Liver (tissue), 8 donors: ENCODE measurements at regions not wholly inside any gene's neighbourhood (a gene's known extent, or its start where the extent isn't known, plus 50 kb on each side); places are given as distances from the start of the nearest gene placed in this dataset.

ENCODE experiments used
- DNase-seq: peaks from one replicate; pipeline ENCODE4 v3.0.0-alpha.2; 2017; ENCODE audit warnings: low spot score
- H3K27ac ChIP-seq, 2 donors: one replicate each; pipeline ENCODE4 v1.7.0; 2013; ENCODE audit warnings: inconsistent platforms in 2 of 2, low read length in 2 of 2, control low read depth in 1 of 2, low read depth in 1 of 2, mild to moderate bottlenecking in 1 of 2
- H3K27me3 ChIP-seq, 4 donors: one replicate each; pipeline versions ENCODE4 v1.6.1 to v1.7.0; 2013; ENCODE audit warnings: low read length in 3 of 4, inconsistent platforms in 1 of 4, mild to moderate bottlenecking in 1 of 4, moderate library complexity in 1 of 4; ENCODE audit not compliant: control insufficient read depth in 4 of 4, insufficient read depth in 4 of 4
- H3K36me3 ChIP-seq, 4 donors: one replicate each; pipeline versions ENCODE4 v1.6.1 to v1.7.0; 2013; ENCODE audit warnings: low read length in 3 of 4, mild to moderate bottlenecking in 3 of 4, low read depth in 1 of 4, moderate library complexity in 1 of 4; ENCODE audit not compliant: control insufficient read depth in 4 of 4, insufficient read depth in 3 of 4
- H3K4me1 ChIP-seq, 4 donors: one replicate each; pipeline versions ENCODE4 v1.6.1 to v1.7.0; 2013; ENCODE audit warnings: low read length in 3 of 4, mild to moderate bottlenecking in 3 of 4, moderate library complexity in 1 of 4; ENCODE audit not compliant: control insufficient read depth in 4 of 4, insufficient read depth in 4 of 4
- H3K4me3 ChIP-seq, 3 donors: one replicate each; pipeline versions ENCODE4 v1.6.1 to v1.7.0; 2013; ENCODE audit warnings: low read length in 3 of 3, control low read depth in 1 of 3, low read depth in 1 of 3, mild to moderate bottlenecking in 1 of 3
- H3K9ac ChIP-seq, 2 donors: one replicate each; pipeline ENCODE4 v1.7.0; 2013; ENCODE audit warnings: low read length in 2 of 2, mild to moderate bottlenecking in 2 of 2, moderate library complexity in 2 of 2, control low read depth in 1 of 2, low read depth in 1 of 2
- H3K9me3 ChIP-seq, 4 donors: one replicate each; pipeline versions ENCODE4 v1.6.1 to v1.7.0; 2013; ENCODE audit warnings: low read length in 3 of 4; ENCODE audit not compliant: control insufficient read depth in 4 of 4
- CTCF ChIP-seq: fragments of 150-350 bp; IDR thresholded peaks from 2 replicates; pipeline ENCODE4 v1.5.1; 2017; ENCODE audit warnings: improper control_type of control experiment, low read depth, low read length; ENCODE audit not compliant: missing input control
- EGR1 ChIP-seq, 2 donors: IDR thresholded peaks; 2 replicates each; pipeline ENCODE4 v1.6.1; 2016 to 2018; ENCODE audit warnings: antibody characterized with exemption in 2 of 2, low read depth in 2 of 2
- FOXA1 ChIP-seq: IDR thresholded peaks from 2 replicates; pipeline ENCODE4 v1.6.1; 2016; ENCODE audit warnings: antibody characterized with exemption
- FOXA2 ChIP-seq: IDR thresholded peaks from 2 replicates; pipeline ENCODE4 v1.6.1; 2016; ENCODE audit warnings: antibody characterized with exemption
- GABPA ChIP-seq, 2 donors: IDR thresholded peaks in 1 of 2; conservative IDR thresholded peaks in 1 of 2; 2 replicates each; pipeline ENCODE4 v1.6.1; 2016; ENCODE audit warnings: antibody characterized with exemption in 2 of 2, mild to moderate bottlenecking in 1 of 2, moderate library complexity in 1 of 2
- HNF4A ChIP-seq, 2 donors: conservative IDR thresholded peaks; 2 replicates each; pipeline ENCODE4 v1.6.1; 2016; ENCODE audit warnings: antibody characterized with exemption in 2 of 2, mild to moderate bottlenecking in 2 of 2
- HNF4G ChIP-seq: IDR thresholded peaks from 2 replicates; pipeline ENCODE4 v1.6.1; 2016; ENCODE audit warnings: antibody characterized with exemption
- JUND ChIP-seq, 2 donors: IDR thresholded peaks; 2 replicates each; pipeline ENCODE4 v1.6.1; 2016; ENCODE audit warnings: antibody characterized with exemption in 2 of 2
- MAX ChIP-seq: IDR thresholded peaks from 2 replicates; pipeline ENCODE4 v1.6.1; 2016; ENCODE audit warnings: antibody characterized with exemption
- NR2F2 ChIP-seq: IDR thresholded peaks from 2 replicates; pipeline ENCODE4 v1.6.1; 2016; ENCODE audit warnings: antibody characterized with exemption
- REST ChIP-seq: IDR thresholded peaks from 2 replicates; pipeline ENCODE4 v1.6.1; 2016; ENCODE audit warnings: antibody characterized with exemption, mild to moderate bottlenecking
- RXRA ChIP-seq, 2 donors: IDR thresholded peaks; 2 replicates each; pipeline ENCODE4 v1.6.1; 2017 to 2018; ENCODE audit warnings: antibody characterized with exemption in 2 of 2, mild to moderate bottlenecking in 1 of 2
- SP1 ChIP-seq: IDR thresholded peaks from 2 replicates; pipeline ENCODE4 v1.6.1; 2018; ENCODE audit warnings: antibody characterized with exemption, mild to moderate bottlenecking
- TAF1 ChIP-seq: conservative IDR thresholded peaks from 2 replicates; pipeline ENCODE4 v1.6.1; 2016; ENCODE audit warnings: antibody characterized with exemption, mild to moderate bottlenecking
- YY1 ChIP-seq: IDR thresholded peaks from 2 replicates; pipeline ENCODE4 v1.6.1; 2016; ENCODE audit warnings: antibody characterized with exemption, mild to moderate bottlenecking
- ZBTB33 ChIP-seq: IDR thresholded peaks from 2 replicates; pipeline ENCODE4 v1.6.1; 2016; ENCODE audit warnings: antibody characterized with exemption
- WGBS: extraction: QIAGEN DNeasy Blood & Tissue Kit; methylation state at CpG from one replicate; pipeline ENCODE4 v1.1.7; 2013; 5-methylcytosine and 5-hydroxymethylcytosine counted together
- TF ChIP-seq, protein P1 (sequence below): IDR thresholded peaks from 2 replicates; pipeline ENCODE4 v1.6.1; 2016; ENCODE audit warnings: antibody characterized with exemption
- donor health status: healthy.
- donor health status: healthy.
- donor health status: healthy.
- donor health status: healthy.
- donor health status: healthy.

GRCh38 chr20:58138395-58138794, 90.1 kb downstream of the ANKRD60 start:
- peak; percentile 13 for DNase-seq
- no peak overlapping the region for H3K4me3 ChIP-seq
- peaks cover 0 to 2% (median 0%) of the 10 kb centered on the region in 4 donors for H3K4me1 ChIP-seq
- H3K27me3 ChIP-seq, result peaks cover 0 to 2% (median 0%) of the 10 kb centered on the region in 4 donors
- TF ChIP-seq EGR1 (IDR thresholded peaks at IDR 0.05; ENCODE audit: low read depth in 2 of 2) (no peak), TAF1 (no peak), MAX (no peak), GABPA (IDR thresholded peaks at IDR 0.05 in 1 of 2, conservative IDR thresholded peaks at IDR 0.05 in 1 of 2) (no peak), ZBTB33 (no peak)
- TF ChIP-seq, protein P1, sequence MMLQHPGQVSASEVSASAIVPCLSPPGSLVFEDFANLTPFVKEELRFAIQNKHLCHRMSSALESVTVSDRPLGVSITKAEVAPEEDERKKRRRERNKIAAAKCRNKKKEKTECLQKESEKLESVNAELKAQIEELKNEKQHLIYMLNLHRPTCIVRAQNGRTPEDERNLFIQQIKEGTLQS, result no peak
- H3K9ac ChIP-seq, result no peak overlapping the region
- no peak overlapping the region for H3K27ac ChIP-seq
- no peaks in the 10 kb centered on the region for H3K9me3 ChIP-seq
- 73% methylated on average over 6 of the region's 6 CpGs for WGBS
- H3K36me3 ChIP-seq, result no peaks in the 10 kb centered on the region

DNA sequence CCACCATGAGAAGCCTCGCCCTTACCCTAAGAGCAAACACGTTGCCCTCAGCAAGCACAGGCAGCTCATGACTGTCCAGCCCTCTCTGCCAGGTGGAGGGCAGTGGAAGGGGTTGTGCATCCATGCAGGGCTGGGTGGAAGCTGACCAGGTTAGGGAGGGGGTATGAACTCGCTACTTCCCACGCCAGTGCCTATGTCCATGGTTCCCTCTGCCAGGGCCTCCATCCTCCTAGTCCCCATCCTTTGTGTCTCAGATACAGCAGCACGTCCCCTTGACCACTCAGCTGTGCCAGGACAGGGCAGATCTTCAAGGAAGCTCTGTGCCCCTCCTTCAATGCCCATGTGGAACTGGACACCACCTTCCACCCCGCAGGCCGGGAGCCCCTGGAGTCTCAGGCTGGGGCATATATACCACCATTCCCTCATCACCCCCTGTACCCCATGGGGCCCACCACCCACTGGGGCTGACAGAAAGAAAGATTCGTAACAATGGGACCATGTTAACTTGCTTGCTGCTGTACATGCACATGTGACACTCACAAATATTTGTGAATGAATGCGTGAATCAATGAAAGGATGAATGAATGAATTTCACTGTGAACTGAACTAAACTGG, 90.7 kb downstream of the ANKRD60 start:
- peaks cover 0 to 6% (median 1%) of the 10 kb centered on the region in 4 donors for H3K27me3 ChIP-seq
- TF ChIP-seq ZBTB33, result no peak
- TF ChIP-seq GABPA (IDR thresholded peaks at IDR 0.05 in 1 of 2, conservative IDR thresholded peaks at IDR 0.05 in 1 of 2), result no peak
- no peak for TF ChIP-seq NR2F2
- TF ChIP-seq YY1, result no peak
- TF ChIP-seq REST, result no peak
- TF ChIP-seq, protein P1, result no peak
- TF ChIP-seq FOXA1, result no peak
- TF ChIP-seq JUND (IDR thresholded peaks at IDR 0.05), result no peak
- TF ChIP-seq MAX, result no peak
- TF ChIP-seq CTCF, result no peak
- TF ChIP-seq FOXA2, result no peak
- no peak for TF ChIP-seq TAF1
- TF ChIP-seq HNF4G, result no peak
- no peak for TF ChIP-seq HNF4A (conservative IDR thresholded peaks at IDR 0.05)
- no peak for TF ChIP-seq RXRA (IDR thresholded peaks at IDR 0.05)
- TF ChIP-seq SP1, result no peak
- peak; percentile 19 for DNase-seq

More for the DNA sequence above, 90.7 kb downstream of the ANKRD60 start:
- Histone ChIP-seq H3K36me3 (no peaks in the 10 kb centered on the region), H3K9me3 (no peaks in the 10 kb centered on the region), H3K4me1 (peaks cover 0 to 2% (median 0%) of the 10 kb centered on the region in 4 donors), H3K9ac (no peak overlapping the region), H3K4me3 (no peak overlapping the region), H3K27ac (no peak overlapping the region)
- 81% methylated on average over 9 of the region's 9 CpGs for WGBS
